Activated T-helper 2 cell treated with anti-CD3 and anti-CD28 coated beads, Interferon-gamma antibody, Interleukin-2, Interleukin-4, amounts not matched to agents 10 μg/mL and 5 μg/mL and 100 μg/mL, durations not matched to agents 14 hours and 24 hours and 36 hours (primary cell): ENCODE measurements at regions not wholly inside any gene's neighbourhood (a gene's known extent, or its start where the extent isn't known, plus 50 kb on each side); places are given as distances from the start of the nearest gene placed in this dataset.
"Not testable (repeated sequence)": the region's sequence is repeated elsewhere in the genome, so short reads cannot be mapped to it uniquely, and the experiment has no call there.

Source experiments
- DNase-seq: peaks from one replicate; pipeline ENCODE4 v3.0.0; 2021; ENCODE audit warnings: low spot score
- H3K27ac Mint-ChIP-seq: one replicate; pipeline ENCODE4 v1.8.0; 2021; ENCODE audit warnings: mixed read lengths
- H3K27me3 Mint-ChIP-seq: one replicate; pipeline ENCODE4 v1.8.0; 2021; ENCODE audit warnings: low read depth, mixed read lengths
- H3K36me3 Mint-ChIP-seq: one replicate; pipeline ENCODE4 v1.8.0; 2021; ENCODE audit warnings: low read depth, mixed read lengths
- H3K4me1 Mint-ChIP-seq: one replicate; pipeline ENCODE4 v1.8.0; 2021; ENCODE audit warnings: low read depth, mixed read lengths
- H3K4me3 Mint-ChIP-seq: one replicate; pipeline ENCODE4 v1.8.0; 2021; ENCODE audit warnings: low read depth, mild to moderate bottlenecking, moderate library complexity, mixed read lengths
- H3K9me3 Mint-ChIP-seq: one replicate; pipeline ENCODE4 v1.8.0; 2021; ENCODE audit warnings: mixed read lengths
- intact Hi-C: fragments of 100-400 bp; cut with micrococcal nuclease; formaldehyde crosslinking; loops from one replicate; pipeline ENCODE4 v1.15.1; 2023

DNA sequence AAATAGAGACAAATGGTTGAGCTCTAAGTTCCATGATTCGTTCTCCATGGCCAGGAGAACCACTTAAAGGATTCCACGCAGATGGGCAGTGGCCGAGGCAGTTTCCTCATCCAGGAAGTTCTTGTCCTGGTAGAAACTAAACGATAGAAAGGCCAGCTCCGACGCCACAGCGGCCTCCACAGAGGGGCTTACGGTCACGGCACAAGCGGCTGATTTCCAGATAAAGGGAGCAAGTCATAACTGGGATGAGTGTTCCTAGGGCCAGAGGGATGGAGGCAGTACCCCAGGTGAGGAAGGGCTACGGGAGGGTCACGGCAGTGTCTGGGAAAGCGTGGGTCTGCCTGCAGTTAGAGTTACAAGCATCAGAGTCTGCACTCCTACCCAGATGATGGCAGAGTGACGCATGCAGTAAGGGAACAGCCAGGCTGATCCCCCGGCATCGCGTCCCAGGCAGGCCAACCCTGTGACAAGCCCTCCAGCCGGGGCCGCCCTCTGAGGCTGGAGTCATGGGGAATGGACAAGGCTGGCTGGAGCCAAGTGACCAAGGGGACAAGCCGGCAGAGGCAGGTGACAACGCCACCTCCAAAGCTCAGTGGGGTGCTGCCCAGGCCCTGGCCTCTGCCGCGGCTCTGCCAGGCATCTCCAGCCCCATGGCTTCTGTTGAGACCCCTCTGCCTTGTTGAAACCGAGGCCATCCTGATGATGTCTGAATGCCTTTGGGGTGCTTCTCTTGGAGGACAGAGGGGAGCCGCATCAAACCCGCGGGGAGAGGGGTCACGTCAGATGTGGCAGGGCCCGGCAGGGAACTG is 475.1 kb downstream of the BRD1 start:
- no peaks in the 10 kb centered on the region for H3K27me3 Mint-ChIP-seq

DNA sequence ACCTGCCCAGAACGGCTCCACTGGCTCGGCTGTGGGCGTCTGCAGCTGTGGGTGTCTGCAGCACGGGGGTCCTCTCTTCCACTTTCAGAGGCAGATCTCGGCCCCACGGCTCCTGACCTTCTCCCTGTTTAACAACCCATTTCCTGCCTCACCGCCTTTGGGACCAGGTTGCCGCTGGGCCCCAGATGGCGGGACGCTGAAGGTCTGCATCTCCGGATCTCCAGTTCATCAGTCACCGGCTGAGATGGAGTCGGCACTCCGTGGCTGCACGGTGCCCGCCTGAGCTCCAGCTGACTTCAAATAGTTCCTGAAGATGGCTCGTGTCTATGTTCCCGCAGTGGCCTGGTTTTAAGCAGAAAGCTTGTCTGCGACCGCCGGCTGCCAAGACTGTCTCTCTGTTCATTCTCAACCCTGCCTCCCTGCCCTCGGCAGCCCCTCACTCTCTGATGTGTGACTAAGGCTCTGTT is 475.9 kb downstream of the BRD1 start:
- no peaks in the 10 kb centered on the region for H3K36me3 Mint-ChIP-seq
- no peak overlapping the region for H3K4me3 Mint-ChIP-seq
- no peak overlapping the region for H3K27ac Mint-ChIP-seq
- H3K9me3 Mint-ChIP-seq = no peaks in the 10 kb centered on the region
- no peaks in the 10 kb centered on the region for H3K4me1 Mint-ChIP-seq
- no peak for DNase-seq
- H3K27me3 Mint-ChIP-seq = no peaks in the 10 kb centered on the region
- intact Hi-C loops = no loop called here

More for the DNA sequence above, 475.1 kb downstream of the BRD1 start:
- H3K4me1 Mint-ChIP-seq = no peaks in the 10 kb centered on the region
- H3K4me3 Mint-ChIP-seq = no peak overlapping the region
- no peaks in the 10 kb centered on the region for H3K36me3 Mint-ChIP-seq
- intact Hi-C loops = no loop called here
- no peak for DNase-seq
- no peaks in the 10 kb centered on the region for H3K9me3 Mint-ChIP-seq
- H3K27ac Mint-ChIP-seq = no peak overlapping the region

DNA sequence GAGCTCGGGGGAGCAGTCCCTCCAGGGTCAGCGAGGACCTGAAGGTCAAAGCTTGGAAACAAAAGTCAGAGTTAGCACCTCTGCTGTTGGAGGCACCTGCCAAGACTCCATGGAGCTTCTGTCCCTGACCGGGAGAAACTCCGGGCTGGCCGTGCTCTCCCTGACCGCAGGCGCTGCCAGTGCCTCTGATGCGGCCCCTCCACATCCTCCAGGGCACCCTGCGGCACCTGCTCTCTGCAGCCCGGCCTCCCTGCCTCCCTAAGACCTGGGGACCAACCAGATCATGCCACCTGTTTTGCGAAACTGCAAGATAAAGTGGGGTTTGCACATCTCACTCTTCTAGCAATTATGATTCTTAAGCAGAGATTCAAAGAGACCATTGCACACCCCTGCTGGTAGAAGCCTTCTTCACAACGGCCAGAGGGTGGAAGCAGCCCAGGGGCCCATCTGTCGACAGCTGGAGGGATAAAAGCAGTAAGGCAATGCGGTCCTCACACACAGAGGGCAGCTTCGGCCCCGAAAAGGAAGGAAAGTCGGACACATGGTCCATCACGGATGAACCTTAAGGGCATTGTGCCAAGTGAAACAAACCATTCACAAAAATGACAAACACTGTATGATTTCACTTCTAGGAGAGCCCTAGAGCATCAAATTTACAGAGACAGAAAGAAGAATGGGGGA is 477.1 kb downstream of the BRD1 start:
- Mint-ChIP-seq H3K4me1 (no peaks in the 10 kb centered on the region), H3K9me3 (no peaks in the 10 kb centered on the region), H3K4me3 (no peak overlapping the region), H3K27me3 (no peaks in the 10 kb centered on the region), H3K36me3 (no peaks in the 10 kb centered on the region), H3K27ac (no peak overlapping the region)
- intact Hi-C loops = no loop called here
- DNase-seq = no peak

DNA sequence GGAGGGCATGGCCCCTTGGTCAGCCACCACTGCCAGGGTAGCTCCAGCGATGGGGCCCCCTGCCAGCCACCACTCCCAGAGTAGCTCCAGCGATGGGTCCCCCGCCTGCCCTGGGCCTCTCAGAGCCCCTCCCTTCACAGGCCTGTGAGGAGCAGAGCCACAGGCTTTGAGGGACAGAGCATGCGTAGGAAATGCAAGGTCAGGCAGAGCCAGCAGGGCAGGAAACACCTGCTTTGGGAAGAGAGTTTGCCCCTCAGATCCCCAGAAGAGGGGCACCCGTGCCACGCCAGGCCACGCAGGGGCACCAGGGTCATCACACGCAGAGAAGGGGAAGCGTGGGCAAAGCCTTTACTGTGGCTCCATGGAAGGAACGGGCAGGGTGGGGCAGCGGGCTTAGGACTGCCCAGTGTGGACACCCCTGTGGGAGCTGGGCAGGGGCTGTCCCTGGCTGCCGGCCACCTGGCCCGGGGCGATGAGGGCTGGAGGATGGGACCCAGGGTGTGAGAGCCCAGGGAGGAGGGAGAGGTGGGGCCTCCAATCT is 477.8 kb downstream of the BRD1 start:
- intact Hi-C loops = no loop called here
- no peaks in the 10 kb centered on the region for H3K36me3 Mint-ChIP-seq
- H3K4me3 Mint-ChIP-seq = no peak overlapping the region
- H3K27me3 Mint-ChIP-seq = no peaks in the 10 kb centered on the region
- H3K9me3 Mint-ChIP-seq = no peaks in the 10 kb centered on the region
- no peak overlapping the region for H3K27ac Mint-ChIP-seq
- no peak for DNase-seq
- no peaks in the 10 kb centered on the region for H3K4me1 Mint-ChIP-seq

DNA sequence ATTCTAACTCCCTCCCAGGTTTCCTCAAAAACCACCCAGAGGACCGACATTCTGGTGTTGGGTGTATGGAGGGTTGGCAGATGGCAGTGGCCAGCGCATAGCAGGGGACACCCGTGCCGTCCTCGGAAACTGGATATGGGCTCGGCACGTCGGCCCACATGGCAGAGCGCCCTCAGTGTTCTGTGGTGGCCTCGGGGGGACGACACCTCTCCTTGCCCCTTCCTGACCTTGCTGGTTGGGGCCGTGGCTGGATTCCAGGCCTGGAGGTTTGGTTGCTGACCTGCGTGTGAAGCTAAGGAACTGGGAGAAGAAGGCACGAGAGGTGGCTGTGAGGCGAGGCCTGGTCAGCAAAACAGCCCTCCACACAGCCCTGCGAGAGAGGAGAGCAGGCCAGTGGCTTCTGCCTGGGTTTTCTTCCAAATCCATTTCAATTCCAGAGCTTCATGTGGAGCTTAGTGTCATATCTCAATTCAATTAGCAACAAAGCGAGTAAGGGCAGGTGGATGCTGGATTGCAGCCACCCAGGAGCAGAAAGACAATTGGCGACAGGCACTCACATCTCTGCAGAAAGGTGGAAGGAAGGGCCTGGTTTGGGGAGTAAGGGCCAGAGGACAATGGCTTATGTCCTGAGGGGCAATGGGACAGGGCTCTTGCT is 478.4 kb downstream of the BRD1 start:
- no peak for DNase-seq
- Mint-ChIP-seq H3K4me1 (no peaks in the 10 kb centered on the region), H3K27ac (no peak overlapping the region), H3K36me3 (no peaks in the 10 kb centered on the region), H3K9me3 (no peaks in the 10 kb centered on the region), H3K27me3 (no peaks in the 10 kb centered on the region), H3K4me3 (no peak overlapping the region)
- intact Hi-C loops = no loop called here

DNA sequence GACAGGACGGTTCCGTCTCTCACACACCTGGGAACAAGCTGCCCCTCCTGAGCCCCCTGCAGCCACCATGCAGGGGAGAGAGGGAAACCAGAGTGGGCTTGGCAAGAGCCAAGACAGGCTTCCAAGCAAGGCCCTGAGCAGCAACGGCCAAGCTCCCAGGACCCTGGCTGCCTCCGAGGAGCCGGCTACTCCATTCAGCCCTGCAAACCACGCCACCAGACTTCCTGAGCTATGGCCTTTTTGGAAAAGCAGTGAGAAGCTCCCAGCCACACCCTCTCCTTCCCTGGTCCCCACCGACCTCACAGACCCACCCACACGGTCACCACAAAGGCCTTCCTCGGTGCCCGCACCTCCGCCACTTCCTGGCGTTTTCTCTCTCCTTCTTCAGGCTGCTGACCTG is 479.0 kb downstream of the BRD1 start:
- H3K27ac Mint-ChIP-seq = no peak overlapping the region
- H3K4me3 Mint-ChIP-seq = no peak overlapping the region
- intact Hi-C loops = no loop called here
- no peaks in the 10 kb centered on the region for H3K4me1 Mint-ChIP-seq
- H3K9me3 Mint-ChIP-seq = no peaks in the 10 kb centered on the region
- no peak for DNase-seq
- no peaks in the 10 kb centered on the region for H3K27me3 Mint-ChIP-seq
- no peaks in the 10 kb centered on the region for H3K36me3 Mint-ChIP-seq

DNA sequence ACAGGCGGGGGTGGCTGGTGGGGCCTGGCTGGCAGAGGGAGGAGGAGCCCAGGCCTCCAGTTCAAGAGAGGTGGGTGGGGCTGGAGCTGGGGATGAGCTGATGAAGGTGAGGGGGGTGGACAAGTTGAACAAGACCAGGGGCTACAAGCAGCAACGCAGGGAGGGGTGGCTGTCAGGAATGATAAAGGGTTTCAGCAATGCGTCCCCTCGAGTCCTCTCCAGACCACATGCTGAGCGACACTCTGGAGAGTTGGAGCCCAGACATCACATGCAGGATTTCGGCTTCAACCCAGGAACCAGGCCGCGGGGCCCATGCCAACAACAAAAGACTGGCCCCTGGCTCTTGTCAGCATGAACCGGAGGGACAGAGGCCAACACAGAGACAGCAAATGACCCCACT is 480.3 kb downstream of the BRD1 start:
- Mint-ChIP-seq H3K4me1 (no peaks in the 10 kb centered on the region), H3K9me3 (no peaks in the 10 kb centered on the region), H3K27me3 (no peaks in the 10 kb centered on the region), H3K4me3 (no peak overlapping the region), H3K27ac (no peak overlapping the region), H3K36me3 (no peaks in the 10 kb centered on the region)
- no peak for DNase-seq
- intact Hi-C loops = no loop called here

DNA sequence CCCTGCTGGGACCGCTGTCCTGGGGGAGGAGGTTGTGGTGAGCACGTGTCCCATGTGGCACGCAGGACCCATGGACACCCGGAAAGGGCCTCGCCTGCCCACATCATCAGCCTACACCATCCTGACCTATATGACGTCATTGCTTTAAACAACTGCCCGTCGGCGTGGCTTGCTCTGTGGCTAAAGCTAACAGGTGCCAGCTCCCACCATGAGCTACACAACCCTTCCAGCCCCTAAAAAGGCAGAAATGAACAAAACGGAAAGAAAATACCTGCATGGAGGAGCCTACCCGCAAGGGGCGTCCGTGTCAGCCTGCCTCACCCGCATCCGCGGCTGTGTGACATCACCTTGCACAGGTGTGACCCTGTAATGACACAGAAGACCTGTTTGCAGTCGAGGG is 481.8 kb downstream of the BRD1 start:
- H3K4me3 Mint-ChIP-seq = no peak overlapping the region
- no peaks in the 10 kb centered on the region for H3K9me3 Mint-ChIP-seq
- H3K27me3 Mint-ChIP-seq = no peaks in the 10 kb centered on the region
- H3K27ac Mint-ChIP-seq = no peak overlapping the region
- no peaks in the 10 kb centered on the region for H3K36me3 Mint-ChIP-seq
- intact Hi-C loops = no loop called here
- no peak for DNase-seq
- no peaks in the 10 kb centered on the region for H3K4me1 Mint-ChIP-seq

DNA sequence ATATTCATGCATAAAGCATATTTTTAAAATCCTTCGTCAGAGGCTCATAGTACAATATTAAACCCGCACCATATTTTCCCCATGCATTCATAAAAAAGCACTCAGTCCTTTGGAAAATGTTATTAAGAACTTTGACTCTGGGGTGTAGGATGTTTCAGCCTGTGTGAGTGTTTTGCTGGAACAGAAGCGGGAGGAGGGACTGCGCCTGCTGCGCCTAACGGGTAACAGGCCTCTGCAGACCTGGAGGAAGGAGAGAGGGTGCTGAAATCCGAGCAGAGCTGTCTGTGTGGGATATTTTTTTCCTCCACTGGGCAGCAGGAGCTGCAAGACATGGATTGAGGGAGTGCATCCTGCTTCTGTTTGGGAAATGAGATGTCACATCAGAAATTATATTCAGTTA is 483.0 kb downstream of the BRD1 start:
- Mint-ChIP-seq H3K27me3 (no peaks in the 10 kb centered on the region), H3K9me3 (no peaks in the 10 kb centered on the region), H3K4me1 (no peaks in the 10 kb centered on the region), H3K36me3 (no peaks in the 10 kb centered on the region), H3K27ac (no peak overlapping the region), H3K4me3 (no peak overlapping the region)
- no peak for DNase-seq
- intact Hi-C loops = no loop called here

DNA sequence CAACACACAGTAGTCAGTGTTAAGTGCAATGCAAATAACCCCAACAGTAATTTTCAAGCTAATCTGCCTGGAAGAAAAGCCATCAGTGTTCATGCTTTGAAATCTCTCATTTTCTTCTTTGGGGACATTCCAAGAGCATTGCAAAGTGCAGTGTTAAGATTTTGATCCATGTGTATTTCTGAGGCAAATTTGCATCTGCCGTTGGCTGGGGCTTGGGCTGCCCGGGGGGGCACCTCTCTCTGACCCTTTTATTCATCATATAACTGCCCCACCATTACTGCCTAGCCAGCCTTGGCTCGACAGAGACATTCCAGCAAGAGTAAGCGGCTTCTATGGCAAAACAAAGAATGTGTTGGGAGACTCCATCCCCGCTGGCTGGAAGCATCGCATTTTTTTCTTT is 483.5 kb downstream of the BRD1 start:
- H3K27me3 Mint-ChIP-seq = no peaks in the 10 kb centered on the region
- intact Hi-C loops = no loop called here
- no peaks in the 10 kb centered on the region for H3K36me3 Mint-ChIP-seq
- no peak overlapping the region for H3K4me3 Mint-ChIP-seq
- DNase-seq = no peak
- H3K4me1 Mint-ChIP-seq = no peaks in the 10 kb centered on the region
- H3K9me3 Mint-ChIP-seq = no peaks in the 10 kb centered on the region
- H3K27ac Mint-ChIP-seq = no peak overlapping the region

DNA sequence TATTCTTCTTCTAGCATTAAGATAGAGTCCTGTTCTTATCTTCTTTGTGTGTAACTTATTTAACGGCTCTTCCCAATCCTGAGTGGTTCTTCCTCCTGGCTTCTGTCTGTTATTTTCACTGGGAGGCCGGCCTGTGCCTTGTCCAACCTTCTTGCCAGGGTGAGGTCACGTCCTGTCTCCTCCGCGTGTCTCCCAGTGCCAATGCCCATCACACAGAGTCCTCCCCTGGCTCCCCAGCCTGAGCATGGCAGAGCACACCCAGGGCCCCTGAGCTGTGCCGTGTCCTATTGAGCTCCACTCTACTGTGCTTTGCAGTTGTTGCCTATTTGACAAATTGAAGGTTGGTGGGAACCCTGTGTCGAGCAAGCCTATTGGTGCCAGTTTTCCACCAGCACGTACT is 487.3 kb downstream of the BRD1 start:
- Mint-ChIP-seq H3K36me3 (no peaks in the 10 kb centered on the region), H3K4me1 (no peaks in the 10 kb centered on the region), H3K27me3 (no peaks in the 10 kb centered on the region), H3K4me3 (no peak overlapping the region), H3K9me3 (no peaks in the 10 kb centered on the region), H3K27ac (no peak overlapping the region)
- DNase-seq = no peak
- intact Hi-C loops = no loop called here

DNA sequence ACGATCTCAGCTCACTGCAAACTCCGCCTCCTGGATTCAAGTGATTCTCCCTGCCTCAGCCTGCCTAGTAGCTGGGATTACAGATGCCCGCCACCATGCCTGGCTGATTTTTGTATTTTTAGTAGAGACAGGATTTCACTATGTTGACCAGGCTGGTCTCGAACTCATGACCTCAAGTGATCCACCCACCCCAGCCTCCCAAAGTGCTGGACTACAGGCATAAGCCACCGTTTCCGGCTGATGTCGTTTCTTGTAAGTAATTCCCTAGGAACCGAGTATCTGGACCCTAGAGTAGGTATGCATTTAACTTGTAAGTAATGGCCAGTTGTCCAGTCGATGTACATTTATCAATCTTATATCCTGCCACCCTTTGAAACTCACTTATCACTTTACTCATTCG is 491.2 kb downstream of the BRD1 start:
- H3K27ac Mint-ChIP-seq, DNase-seq, intact Hi-C loops, H3K36me3 Mint-ChIP-seq, H3K4me1 Mint-ChIP-seq, H3K4me3 Mint-ChIP-seq, H3K27me3 Mint-ChIP-seq, H3K9me3 Mint-ChIP-seq: not testable (repeated sequence)

DNA sequence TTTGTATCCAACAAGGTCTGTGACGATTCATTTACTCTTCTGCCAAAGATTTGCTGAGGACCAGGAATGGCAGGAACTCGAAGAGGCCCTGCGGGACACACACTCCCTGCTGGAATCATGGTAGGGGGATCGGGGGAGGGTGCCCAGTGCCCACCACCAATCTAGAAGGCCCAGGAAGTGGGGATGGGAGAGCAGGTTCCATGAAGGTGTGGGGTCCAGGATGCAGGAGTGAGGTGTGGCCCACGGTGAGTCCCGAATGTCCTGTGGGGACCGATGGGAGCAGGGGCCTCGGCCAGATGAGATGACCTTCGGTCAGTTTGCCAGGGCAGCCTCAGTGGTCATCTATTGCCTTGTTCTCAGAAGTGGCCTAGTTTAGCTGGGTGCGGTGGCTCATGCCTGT is 492.7 kb downstream of the BRD1 start:
- no peaks in the 10 kb centered on the region for H3K36me3 Mint-ChIP-seq
- no peaks in the 10 kb centered on the region for H3K9me3 Mint-ChIP-seq
- DNase-seq = peak; percentile 1
- no peaks in the 10 kb centered on the region for H3K27me3 Mint-ChIP-seq
- intact Hi-C loops = no loop called here
- no peaks in the 10 kb centered on the region for H3K4me1 Mint-ChIP-seq
- no peak overlapping the region for H3K4me3 Mint-ChIP-seq
- no peak overlapping the region for H3K27ac Mint-ChIP-seq
